GM18868 (cell line): ENCODE measurements at regions not wholly inside any gene's neighbourhood (a gene's known extent, or its start where the extent isn't known, plus 50 kb on each side); places are given as distances from the start of the nearest gene placed in this dataset.
"Not testable (repeated sequence)": the region's sequence is repeated elsewhere in the genome, so short reads cannot be mapped to it uniquely, and the experiment has no call there.

Experiments used
- ATAC-seq: cut with Tn5 transposase; IDR thresholded peaks from one replicate; pipeline ENCODE4 v1.9.1; 2021; ENCODE audit warnings: mild to moderate bottlenecking, moderate library complexity; ENCODE audit not compliant: unreplicated experiment

- no peak for ATAC-seq
Measured at GRCh38 chr13:84641491-84641890, 759.2 kb upstream of the SLITRK1 start.

GRCh38 chr13:84640691-84641090 lies 758.4 kb upstream of the SLITRK1 start:
- ATAC-seq, result no peak

- no peak for ATAC-seq
Measured at GRCh38 chr13:84630476-84630875, 748.2 kb upstream of the SLITRK1 start.

GRCh38 chr13:84616864-84617263 lies 734.6 kb upstream of the SLITRK1 start:
- no peak for ATAC-seq

GRCh38 chr13:84609716-84610115 lies 727.4 kb upstream of the SLITRK1 start:
- no peak for ATAC-seq

- no peak for ATAC-seq
Measured at GRCh38 chr13:84607261-84608013, 725.2 kb upstream of the SLITRK1 start.

GRCh38 chr13:84606616-84607015 lies 724.3 kb upstream of the SLITRK1 start:
- ATAC-seq, result no peak

GRCh38 chr13:84605927-84606326 lies 723.7 kb upstream of the SLITRK1 start:
- no peak for ATAC-seq

GRCh38 chr13:84591444-84591843 lies 709.2 kb upstream of the SLITRK1 start:
- ATAC-seq, result no peak

GRCh38 chr13:84590663-84591062 lies 708.4 kb upstream of the SLITRK1 start:
- no peak for ATAC-seq

GRCh38 chr13:84588023-84588422 lies 705.7 kb upstream of the SLITRK1 start:
- ATAC-seq, result no peak

- ATAC-seq, result not testable (repeated sequence)
Measured at GRCh38 chr13:84579901-84580300, 697.6 kb upstream of the SLITRK1 start.

- no peak for ATAC-seq
Measured at GRCh38 chr13:84574851-84575250, 692.6 kb upstream of the SLITRK1 start.

GRCh38 chr13:84571264-84571663 lies 689.0 kb upstream of the SLITRK1 start:
- ATAC-seq, result no peak

GRCh38 chr13:84570831-84571230 lies 688.6 kb upstream of the SLITRK1 start:
- ATAC-seq, result no peak

GRCh38 chr13:84569366-84569765 lies 687.1 kb upstream of the SLITRK1 start:
- ATAC-seq, result no peak

- ATAC-seq, result no peak
Measured at GRCh38 chr13:84567848-84568247, 685.6 kb upstream of the SLITRK1 start.

- no peak for ATAC-seq
Measured at GRCh38 chr13:84566780-84567179, 684.5 kb upstream of the SLITRK1 start.

- ATAC-seq, result no peak
Measured at GRCh38 chr13:84563611-84564010, 681.3 kb upstream of the SLITRK1 start.

GRCh38 chr13:84553227-84553626 lies 671.0 kb upstream of the SLITRK1 start:
- ATAC-seq, result no peak

- ATAC-seq, result no peak
Measured at GRCh38 chr13:84543962-84544361, 661.7 kb upstream of the SLITRK1 start.

GRCh38 chr13:84542348-84542747 lies 660.1 kb upstream of the SLITRK1 start:
- no peak for ATAC-seq

GRCh38 chr13:84536906-84537305 lies 654.6 kb upstream of the SLITRK1 start:
- ATAC-seq, result no peak
